Caco-2 (cell line): ENCODE measurements at regions not wholly inside any gene's neighbourhood (a gene's known extent, or its start where the extent isn't known, plus 50 kb on each side); places are given as distances from the start of the nearest gene placed in this dataset.

ENCODE experiments used
- BruUV-seq: library from RNA; stranded (reverse); fragments of 400-500 nt; replicated peaks from 2 replicates; lab custom pipeline; 2021; lab: Mats Ljungman, UMichigan
- CTCF ChIA-PET: fragments of 300-600 bp; sonication (Branson Sonifier 250); formaldehyde crosslinking; loops from one replicate; lab custom pipeline; 2022; ENCODE audit warnings: antibody characterized with exemption; lab: Charles Lee
- POLR2A ChIA-PET: fragments of 300-600 bp; sonication (Branson Sonifier 250); formaldehyde crosslinking; loops from one replicate; lab custom pipeline; 2022; ENCODE audit warnings: antibody characterized with exemption; lab: Charles Lee
- DNase-seq, 2 experiments: peaks; one replicate each; pipeline versions ENCODE4 v3.0.0 to v3.0.0-alpha.2; 2020 to 2022
- H3K27me3 ChIP-seq: replicated peaks from 2 replicates; pipeline ENCODE4 v1.6.0; 2011; ENCODE audit warnings: low read length; ENCODE audit not compliant: control insufficient read depth, insufficient read depth
- H3K36me3 ChIP-seq: 2 replicates; pipeline ENCODE4 v1.5.1; 2011; ENCODE audit warnings: low read length; ENCODE audit not compliant: control insufficient read depth, insufficient read depth
- H3K4me1 ChIP-seq: fragments of 250-450 bp; sonication (Bioruptor Pico); 2 replicates; pipeline ENCODE4 v1.5.1; 2020; ENCODE audit warnings: mild to moderate bottlenecking
- H3K4me3 ChIP-seq: 2 replicates; pipeline ENCODE4 v1.5.1; 2011; ENCODE audit warnings: low read depth, mild to moderate bottlenecking, control low read depth, low read length
- H3K9me3 ChIP-seq: fragments of 250-450 bp; sonication (Bioruptor Pico); 2 replicates; pipeline ENCODE4 v1.5.1; 2020; ENCODE audit warnings: mild to moderate bottlenecking, moderate library complexity
- H3K27ac Mint-ChIP-seq: one replicate; pipeline ENCODE4 v1.8.0; 2022; ENCODE audit warnings: mixed read lengths; ENCODE audit not compliant: unreplicated experiment
- H3K27me3 Mint-ChIP-seq: one replicate; pipeline ENCODE4 v1.8.0; 2022; ENCODE audit warnings: mixed read lengths; ENCODE audit not compliant: insufficient read depth, unreplicated experiment
- H3K36me3 Mint-ChIP-seq: one replicate; pipeline ENCODE4 v1.8.0; 2022; ENCODE audit warnings: mild to moderate bottlenecking, mixed read lengths; ENCODE audit not compliant: insufficient read depth, unreplicated experiment
- H3K4me1 Mint-ChIP-seq: one replicate; pipeline ENCODE4 v1.8.0; 2022; ENCODE audit warnings: low read depth, mixed read lengths; ENCODE audit not compliant: unreplicated experiment
- H3K4me3 Mint-ChIP-seq: one replicate; pipeline ENCODE4 v1.8.0; 2022; ENCODE audit warnings: mild to moderate bottlenecking, moderate library complexity, mixed read lengths; ENCODE audit not compliant: unreplicated experiment
- H3K9me3 Mint-ChIP-seq: one replicate; pipeline ENCODE4 v1.8.0; 2022; ENCODE audit warnings: mixed read lengths; ENCODE audit not compliant: unreplicated experiment
- intact Hi-C: fragments of 100-400 bp; cut with micrococcal nuclease; formaldehyde crosslinking; loops from one replicate; pipeline ENCODE4 v1.10.0; 2022; ENCODE audit not compliant: unreplicated experiment
- TF ChIP-seq, protein P1 (sequence below), 2 experiments: fragments of 200-600 bp in 1 of 2; IDR thresholded peaks; 1 replicate in 1 of 2; 2 replicates in 1 of 2; pipeline versions ENCODE4 v1.5.1 to v1.8.0; 2011 to 2022; ENCODE audit warnings: antibody characterized with exemption in 1 of 2, control low read depth in 1 of 2, inconsistent platforms in 1 of 2, low read depth in 1 of 2, low read length in 1 of 2, mild to moderate bottlenecking in 1 of 2, moderate library complexity in 1 of 2; ENCODE audit not compliant: insufficient read depth in 1 of 2, severe bottlenecking in 1 of 2, unreplicated experiment in 1 of 2

DNA sequence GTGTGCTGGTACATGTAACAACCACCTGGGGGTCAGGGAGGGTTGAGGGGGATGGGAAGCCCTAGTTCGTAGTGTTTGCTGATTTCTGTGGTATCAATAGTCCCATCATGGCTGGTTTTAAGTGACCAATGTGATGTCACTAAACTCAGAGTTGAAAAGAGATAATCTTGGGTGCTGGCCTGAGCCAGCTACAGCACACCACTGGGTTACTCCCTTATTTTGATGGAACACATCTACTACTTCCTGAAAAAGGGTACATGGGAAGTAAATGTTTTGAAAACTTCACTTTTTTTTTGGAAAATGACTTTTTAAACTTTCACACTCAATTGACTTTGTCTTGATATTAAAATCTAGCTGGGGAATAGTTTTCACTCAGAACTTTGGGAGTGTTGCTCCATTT lies 87.0 kb upstream of the CXCR4 start:
- H3K36me3 Mint-ChIP-seq = no peaks in the 10 kb centered on the region
- H3K9me3 Mint-ChIP-seq = no peaks in the 10 kb centered on the region
- no peak overlapping the region for H3K4me3 Mint-ChIP-seq
- H3K4me1 ChIP-seq = 0 out of 2 replicates have a peak, but pooled peaks cover 6% of the 10 kb centered on the region
- TF ChIP-seq, protein P1, sequence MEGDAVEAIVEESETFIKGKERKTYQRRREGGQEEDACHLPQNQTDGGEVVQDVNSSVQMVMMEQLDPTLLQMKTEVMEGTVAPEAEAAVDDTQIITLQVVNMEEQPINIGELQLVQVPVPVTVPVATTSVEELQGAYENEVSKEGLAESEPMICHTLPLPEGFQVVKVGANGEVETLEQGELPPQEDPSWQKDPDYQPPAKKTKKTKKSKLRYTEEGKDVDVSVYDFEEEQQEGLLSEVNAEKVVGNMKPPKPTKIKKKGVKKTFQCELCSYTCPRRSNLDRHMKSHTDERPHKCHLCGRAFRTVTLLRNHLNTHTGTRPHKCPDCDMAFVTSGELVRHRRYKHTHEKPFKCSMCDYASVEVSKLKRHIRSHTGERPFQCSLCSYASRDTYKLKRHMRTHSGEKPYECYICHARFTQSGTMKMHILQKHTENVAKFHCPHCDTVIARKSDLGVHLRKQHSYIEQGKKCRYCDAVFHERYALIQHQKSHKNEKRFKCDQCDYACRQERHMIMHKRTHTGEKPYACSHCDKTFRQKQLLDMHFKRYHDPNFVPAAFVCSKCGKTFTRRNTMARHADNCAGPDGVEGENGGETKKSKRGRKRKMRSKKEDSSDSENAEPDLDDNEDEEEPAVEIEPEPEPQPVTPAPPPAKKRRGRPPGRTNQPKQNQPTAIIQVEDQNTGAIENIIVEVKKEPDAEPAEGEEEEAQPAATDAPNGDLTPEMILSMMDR (IDR thresholded peaks at IDR 0.05; ENCODE audit: insufficient read depth in 1 of 2, low read depth in 1 of 2, low read length in 1 of 2, severe bottlenecking in 1 of 2, unreplicated experiment in 1 of 2) = no peak
- H3K4me1 Mint-ChIP-seq = no peaks in the 10 kb centered on the region
- peaks cover 4% of the 10 kb centered on the region for H3K27me3 Mint-ChIP-seq
- no TSS peak for BruUV-seq
- H3K4me3 ChIP-seq = no peak overlapping the region
- DNase-seq = no peak
- POLR2A ChIA-PET = no interaction called here
- no peak overlapping the region for H3K27ac Mint-ChIP-seq
- no peaks in the 10 kb centered on the region for H3K27me3 ChIP-seq
- intact Hi-C loops = no loop called here
- H3K36me3 ChIP-seq = no peaks in the 10 kb centered on the region
- CTCF ChIA-PET = no interaction called here
- 0 out of 2 replicates have a peak, but pooled peaks cover under 1% of the 10 kb centered on the region for H3K9me3 ChIP-seq

GRCh38 chr2:136195226-136195625 lies 77.3 kb upstream of the CXCR4 start:
- H3K36me3 Mint-ChIP-seq = no peaks in the 10 kb centered on the region
- POLR2A ChIA-PET = no interaction called here
- H3K9me3 Mint-ChIP-seq = no peaks in the 10 kb centered on the region
- CTCF ChIA-PET = no interaction called here
- no peak for DNase-seq
- no TSS peak for BruUV-seq
- Histone ChIP-seq H3K27me3 (no peaks in the 10 kb centered on the region), H3K9me3 (no peaks in the 10 kb centered on the region), H3K4me3 (no peak overlapping the region), H3K4me1 (no peaks in the 10 kb centered on the region), H3K36me3 (no peaks in the 10 kb centered on the region)
- H3K4me1 Mint-ChIP-seq = no peaks in the 10 kb centered on the region
- no peak overlapping the region for H3K27ac Mint-ChIP-seq
- TF ChIP-seq, protein P1 (IDR thresholded peaks at IDR 0.05; ENCODE audit: insufficient read depth in 1 of 2, low read depth in 1 of 2, low read length in 1 of 2, severe bottlenecking in 1 of 2, unreplicated experiment in 1 of 2) = no peak
- no peaks in the 10 kb centered on the region for H3K27me3 Mint-ChIP-seq
- no peak overlapping the region for H3K4me3 Mint-ChIP-seq
- intact Hi-C loops = no loop called here

DNA sequence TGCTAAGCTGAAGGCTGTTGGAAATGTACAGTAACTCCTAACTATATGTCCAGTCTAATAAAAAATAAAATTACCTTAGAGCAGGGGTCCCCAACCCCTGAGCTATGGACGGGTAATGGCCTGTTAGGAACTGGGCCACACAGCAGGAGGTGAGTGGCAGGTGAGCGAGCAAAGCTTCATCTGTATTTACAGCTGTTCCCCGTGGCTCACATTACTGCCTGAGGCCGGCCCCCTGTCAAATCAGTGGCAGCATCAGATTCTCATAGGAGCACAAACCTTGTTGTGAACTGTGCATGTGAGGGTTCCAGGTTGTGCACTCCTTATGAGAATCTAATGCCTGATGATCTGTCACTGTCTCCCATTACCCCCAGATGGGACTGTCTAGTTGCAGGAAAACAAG lies 73.1 kb upstream of the CXCR4 start:
- H3K4me1 Mint-ChIP-seq = no peaks in the 10 kb centered on the region
- H3K27ac Mint-ChIP-seq = no peak overlapping the region
- POLR2A ChIA-PET = no interaction called here
- no peaks in the 10 kb centered on the region for H3K27me3 Mint-ChIP-seq
- Histone ChIP-seq H3K9me3 (no peaks in the 10 kb centered on the region), H3K4me1 (no peaks in the 10 kb centered on the region), H3K27me3 (no peaks in the 10 kb centered on the region), H3K4me3 (no peak overlapping the region), H3K36me3 (no peaks in the 10 kb centered on the region)
- H3K4me3 Mint-ChIP-seq = no peak overlapping the region
- no peaks in the 10 kb centered on the region for H3K9me3 Mint-ChIP-seq
- TF ChIP-seq, protein P1 (IDR thresholded peaks at IDR 0.05; ENCODE audit: insufficient read depth in 1 of 2, low read depth in 1 of 2, low read length in 1 of 2, severe bottlenecking in 1 of 2, unreplicated experiment in 1 of 2) = no peak
- no peak for DNase-seq
- BruUV-seq = no TSS peak
- H3K36me3 Mint-ChIP-seq = no peaks in the 10 kb centered on the region
- CTCF ChIA-PET = no interaction called here
- intact Hi-C loops = no loop called here
